ENCODE measurements at regions not wholly inside any gene's neighbourhood (a gene's known extent, or its start where the extent isn't known, plus 50 kb on each side); places are given as distances from the start of the nearest gene placed in this dataset.

GRCh38 chr1:112264553-112264952, 131.5 kb upstream of the CTTNBP2NL start:
- peak; percentile 93 for DNase-seq (ENCODE audit: low read depth)

- peak; percentile 98 for DNase-seq (ENCODE audit: low read depth)
Observed at GRCh38 chr1:112265931-112266330, 130.1 kb upstream of the CTTNBP2NL start.

- DNase-seq (ENCODE audit: low read depth) = no peak
Observed at GRCh38 chr1:112267206-112267605, 128.8 kb upstream of the CTTNBP2NL start.

GRCh38 chr1:112267929-112268328, 128.1 kb upstream of the CTTNBP2NL start:
- DNase-seq (ENCODE audit: low read depth) = no peak

GRCh38 chr1:112268408-112268807, 127.6 kb upstream of the CTTNBP2NL start:
- peak; percentile 63 for DNase-seq (ENCODE audit: low read depth)

GRCh38 chr1:112271270-112271669, 124.7 kb upstream of the CTTNBP2NL start:
- no peak for DNase-seq (ENCODE audit: low read depth)

GRCh38 chr1:112272101-112272772, 123.8 kb upstream of the CTTNBP2NL start:
- DNase-seq (ENCODE audit: low read depth) = no peak

- DNase-seq (ENCODE audit: low read depth) = peak; percentile 94
Observed at GRCh38 chr1:112284796-112285195, 111.2 kb upstream of the CTTNBP2NL start.

GRCh38 chr1:112285316-112285715, 110.7 kb upstream of the CTTNBP2NL start:
- DNase-seq (ENCODE audit: low read depth) = peak; percentile 91

GRCh38 chr1:112285746-112286145, 110.3 kb upstream of the CTTNBP2NL start:
- DNase-seq (ENCODE audit: low read depth) = peak; percentile 12

GRCh38 chr1:112296908-112297307, 99.1 kb upstream of the CTTNBP2NL start:
- no peak for DNase-seq (ENCODE audit: low read depth)

- DNase-seq (ENCODE audit: low read depth) = no peak
Observed at GRCh38 chr1:112297536-112297935, 98.5 kb upstream of the CTTNBP2NL start.

GRCh38 chr1:112298558-112298957, 97.5 kb upstream of the CTTNBP2NL start:
- DNase-seq (ENCODE audit: low read depth) = peak; percentile 60

- DNase-seq (ENCODE audit: low read depth) = no peak
Observed at GRCh38 chr1:112304126-112304525, 91.9 kb upstream of the CTTNBP2NL start.

- DNase-seq (ENCODE audit: low read depth) = no peak
Observed at GRCh38 chr1:112304612-112305011, 91.4 kb upstream of the CTTNBP2NL start.

GRCh38 chr1:112307930-112308591, 88.0 kb upstream of the CTTNBP2NL start:
- no peak for DNase-seq (ENCODE audit: low read depth)

GRCh38 chr1:112308716-112309115, 87.3 kb upstream of the CTTNBP2NL start:
- no peak for DNase-seq (ENCODE audit: low read depth)

- DNase-seq (ENCODE audit: low read depth) = no peak
Observed at GRCh38 chr1:112309499-112309898, 86.5 kb upstream of the CTTNBP2NL start.

GRCh38 chr1:112312315-112312714, 83.7 kb upstream of the CTTNBP2NL start:
- DNase-seq (ENCODE audit: low read depth) = no peak

- DNase-seq (ENCODE audit: low read depth) = no peak
Observed at GRCh38 chr1:112312879-112313278, 83.1 kb upstream of the CTTNBP2NL start.

- DNase-seq (ENCODE audit: low read depth) = no peak
Observed at GRCh38 chr1:112316254-112316913, 79.6 kb upstream of the CTTNBP2NL start.

- DNase-seq (ENCODE audit: low read depth) = peak; percentile 94
Observed at GRCh38 chr1:112317140-112317539, 78.9 kb upstream of the CTTNBP2NL start.

GRCh38 chr1:112317611-112318062, 78.4 kb upstream of the CTTNBP2NL start:
- DNase-seq (ENCODE audit: low read depth) = no peak
